Vagina (tissue), 2 donors: ENCODE measurements at regions not wholly inside any gene's neighbourhood (a gene's known extent, or its start where the extent isn't known, plus 50 kb on each side); places are given as distances from the start of the nearest gene placed in this dataset.

Experiments
- POLR2A ChIP-seq, 2 donors: fragments of 450-650 bp; IDR thresholded peaks; one replicate each; pipeline ENCODE4 v1.6.1; 2017; ENCODE audit warnings: antibody characterized with exemption in 2 of 2, mild to moderate bottlenecking in 2 of 2, moderate library complexity in 2 of 2
- TF ChIP-seq, protein P1 (sequence below), 3 experiments: fragments of 450-650 bp in 2 of 3; fragments of 200-600 bp in 1 of 3; sonication (generic) in 1 of 3; IDR thresholded peaks; one replicate each; pipeline ENCODE4 v1.5.1; 2017 to 2019; ENCODE audit warnings: antibody characterized with exemption in 3 of 3, mild to moderate bottlenecking in 2 of 3, moderate library complexity in 2 of 3

DNA sequence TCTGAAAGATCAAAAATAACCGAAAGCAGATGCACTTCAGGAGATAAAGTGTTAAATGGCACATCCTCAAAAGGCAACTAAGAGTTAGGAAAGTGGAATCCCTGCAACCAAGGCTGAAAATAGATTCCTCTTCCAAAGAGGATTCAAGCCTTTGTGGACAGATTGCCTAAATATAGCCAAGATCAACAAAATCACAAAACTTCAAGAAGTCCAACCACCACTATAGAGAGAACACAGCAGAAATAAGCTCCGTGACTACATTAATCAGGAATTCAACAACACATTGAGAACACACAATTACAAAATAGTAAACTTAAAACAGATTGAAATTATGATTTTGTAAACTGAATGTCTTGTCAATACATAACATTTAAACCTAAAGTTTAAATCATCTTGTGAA lies 165.7 kb downstream of the LNPK start:
- TF ChIP-seq POLR2A (IDR thresholded peaks at IDR 0.05), result no peak
- TF ChIP-seq, protein P1, sequence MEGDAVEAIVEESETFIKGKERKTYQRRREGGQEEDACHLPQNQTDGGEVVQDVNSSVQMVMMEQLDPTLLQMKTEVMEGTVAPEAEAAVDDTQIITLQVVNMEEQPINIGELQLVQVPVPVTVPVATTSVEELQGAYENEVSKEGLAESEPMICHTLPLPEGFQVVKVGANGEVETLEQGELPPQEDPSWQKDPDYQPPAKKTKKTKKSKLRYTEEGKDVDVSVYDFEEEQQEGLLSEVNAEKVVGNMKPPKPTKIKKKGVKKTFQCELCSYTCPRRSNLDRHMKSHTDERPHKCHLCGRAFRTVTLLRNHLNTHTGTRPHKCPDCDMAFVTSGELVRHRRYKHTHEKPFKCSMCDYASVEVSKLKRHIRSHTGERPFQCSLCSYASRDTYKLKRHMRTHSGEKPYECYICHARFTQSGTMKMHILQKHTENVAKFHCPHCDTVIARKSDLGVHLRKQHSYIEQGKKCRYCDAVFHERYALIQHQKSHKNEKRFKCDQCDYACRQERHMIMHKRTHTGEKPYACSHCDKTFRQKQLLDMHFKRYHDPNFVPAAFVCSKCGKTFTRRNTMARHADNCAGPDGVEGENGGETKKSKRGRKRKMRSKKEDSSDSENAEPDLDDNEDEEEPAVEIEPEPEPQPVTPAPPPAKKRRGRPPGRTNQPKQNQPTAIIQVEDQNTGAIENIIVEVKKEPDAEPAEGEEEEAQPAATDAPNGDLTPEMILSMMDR (IDR thresholded peaks at IDR 0.05), result no peak
